ENCODE measurements at regions not wholly inside any gene's neighbourhood (a gene's known extent, or its start where the extent isn't known, plus 50 kb on each side); places are given as distances from the start of the nearest gene placed in this dataset.

- DNase-seq, result peak; percentile 20
Observed at GRCh38 chrX:2640436-2641150, 50.5 kb upstream of the CD99 start.

GRCh38 chrX:2638279-2638678 lies 52.8 kb upstream of the CD99 start:
- DNase-seq, result no peak

GRCh38 chrX:2635342-2635741 lies 55.8 kb upstream of the CD99 start:
- DNase-seq, result peak; percentile 64

GRCh38 chrX:2632533-2633504 lies 58.3 kb upstream of the CD99 start:
- DNase-seq, result peak; percentile 56

- peak; percentile 7 for DNase-seq
Observed at GRCh38 chrX:2631743-2632532, 59.2 kb upstream of the CD99 start.

GRCh38 chrX:2630935-2631742 lies 60.0 kb upstream of the CD99 start:
- peak; percentile 32 for DNase-seq

GRCh38 chrX:2630008-2630934 lies 60.8 kb upstream of the CD99 start:
- peak; percentile 27 for DNase-seq

- peak; percentile 21 for DNase-seq
Observed at GRCh38 chrX:2629316-2630007, 61.6 kb upstream of the CD99 start.

- DNase-seq, result no peak
Observed at GRCh38 chrX:2628751-2629315, 62.3 kb upstream of the CD99 start.

- peak; percentile 63 for DNase-seq
Observed at GRCh38 chrX:2627272-2627867, 63.7 kb upstream of the CD99 start.

GRCh38 chrX:2626750-2627149 lies 64.3 kb upstream of the CD99 start:
- DNase-seq, result no peak

GRCh38 chrX:2620576-2620975 lies 70.5 kb upstream of the CD99 start:
- no peak for DNase-seq

- DNase-seq, result no peak
Observed at GRCh38 chrX:2618516-2618915, 72.6 kb upstream of the CD99 start.

GRCh38 chrX:2614911-2615310 lies 76.2 kb upstream of the CD99 start:
- peak; percentile 49 for DNase-seq

- DNase-seq, result no peak
Observed at GRCh38 chrX:2610246-2611170, 80.6 kb upstream of the CD99 start.

- peak; percentile 69 for DNase-seq
Observed at GRCh38 chrX:2609431-2610238, 81.5 kb upstream of the CD99 start.

- peak; percentile 88 for DNase-seq
Observed at GRCh38 chrX:2608638-2609430, 82.3 kb upstream of the CD99 start.
